NCI-H2227 (cell line): ENCODE measurements at regions not wholly inside any gene's neighbourhood (a gene's known extent, or its start where the extent isn't known, plus 50 kb on each side); places are given as distances from the start of the nearest gene placed in this dataset.
A peak's percentile ranks its signal among the peaks of the same experiment; 100 is the strongest.
"Not testable (repeated sequence)": the region's sequence is repeated elsewhere in the genome, so short reads cannot be mapped to it uniquely, and the experiment has no call there.

Source experiments
- DNase-seq: peaks from one replicate; lab custom pipeline; 2025; ENCODE audit not compliant: unreplicated experiment; lab: John Stamatoyannopoulos, UW

GRCh38 chr14:22213120-22213519 is 375.9 kb downstream of the DAD1 start:
- DNase-seq, result no peak

GRCh38 chr14:22210906-22211305 is 378.1 kb downstream of the DAD1 start:
- DNase-seq, result no peak

GRCh38 chr14:22210026-22210425 is 379.0 kb downstream of the DAD1 start:
- no peak for DNase-seq

DNA sequence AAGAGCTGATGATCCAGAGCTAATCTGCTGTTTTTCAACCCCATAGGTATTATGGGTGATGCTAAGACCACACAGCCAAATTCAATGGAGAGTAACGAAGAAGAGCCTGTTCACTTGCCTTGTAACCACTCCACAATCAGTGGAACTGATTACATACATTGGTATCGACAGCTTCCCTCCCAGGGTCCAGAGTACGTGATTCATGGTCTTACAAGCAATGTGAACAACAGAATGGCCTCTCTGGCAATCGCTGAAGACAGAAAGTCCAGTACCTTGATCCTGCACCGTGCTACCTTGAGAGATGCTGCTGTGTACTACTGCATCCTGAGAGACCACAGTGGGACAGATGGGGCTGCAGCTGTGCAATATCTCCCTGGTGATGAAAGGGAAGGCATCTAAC is 386.0 kb downstream of the DAD1 start:
- DNase-seq, result no peak

- no peak for DNase-seq
Observed at GRCh38 chr14:22202313-22202712, 386.7 kb downstream of the DAD1 start.

- peak; percentile 48 for DNase-seq
Observed at GRCh38 chr14:22200977-22201605, 387.9 kb downstream of the DAD1 start.

DNA sequence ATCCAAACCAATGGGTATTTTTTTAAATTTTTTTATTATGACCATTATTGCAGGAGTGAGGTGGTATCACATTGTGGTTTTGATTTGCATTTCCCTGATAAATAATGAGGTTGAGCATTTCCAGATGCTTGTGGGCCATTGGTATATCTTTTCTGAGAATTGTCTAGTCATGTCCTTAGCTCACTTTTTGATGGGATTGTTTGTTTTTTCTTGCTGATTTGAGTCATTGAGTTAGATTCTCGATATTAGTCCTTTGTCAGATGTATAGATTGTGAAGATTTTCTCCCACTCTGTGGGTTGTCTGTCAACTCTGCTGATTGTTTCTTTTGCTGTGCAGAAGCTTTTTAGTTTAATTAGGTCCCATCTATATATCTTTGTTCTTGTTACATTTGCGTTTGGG is 388.9 kb downstream of the DAD1 start:
- not testable (repeated sequence) for DNase-seq

- no peak for DNase-seq
Observed at GRCh38 chr14:22194664-22195063, 394.4 kb downstream of the DAD1 start.

GRCh38 chr14:22190411-22191191 is 398.4 kb downstream of the DAD1 start:
- no peak for DNase-seq

- no peak for DNase-seq
Observed at GRCh38 chr14:22189881-22190280, 399.1 kb downstream of the DAD1 start.

DNA sequence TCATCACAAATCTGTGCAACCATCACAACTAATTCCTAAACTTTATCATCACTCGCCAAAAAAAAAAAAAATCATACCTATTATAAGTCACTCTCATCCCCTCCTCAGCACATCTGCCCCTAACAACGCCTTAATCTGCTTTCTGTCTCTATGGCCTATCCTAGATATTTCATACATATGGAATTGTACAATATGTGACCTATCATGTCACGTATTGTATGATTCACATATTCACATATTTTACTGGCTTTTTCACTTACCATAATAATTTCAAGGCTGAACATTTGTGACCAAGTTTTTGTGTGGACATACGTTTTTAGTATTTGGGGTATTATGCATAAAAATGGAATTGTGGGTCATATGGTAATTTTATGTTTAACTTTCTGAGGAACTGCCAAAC is 400.7 kb downstream of the DAD1 start:
- no peak for DNase-seq

- no peak for DNase-seq
Observed at GRCh38 chr14:22185789-22186188, 403.2 kb downstream of the DAD1 start.

DNA sequence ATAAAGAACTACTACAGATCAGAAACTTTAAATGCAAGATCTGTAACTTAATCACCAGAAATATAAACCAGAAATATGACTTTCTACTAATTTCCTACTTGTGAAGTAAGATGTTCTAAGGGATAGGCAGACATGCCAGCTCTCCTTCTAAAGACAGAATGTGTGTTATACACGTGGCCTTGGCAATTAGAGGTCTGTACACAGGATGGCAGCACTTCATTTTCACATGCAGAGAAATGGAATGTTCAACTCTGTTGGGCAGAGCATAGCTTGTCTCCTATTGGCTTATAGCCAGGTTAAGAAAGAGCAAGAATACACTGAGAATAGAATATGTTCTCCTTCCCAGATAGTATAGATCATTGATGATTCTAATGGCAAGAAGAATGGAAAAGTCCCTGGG is 403.8 kb downstream of the DAD1 start:
- DNase-seq, result no peak

DNA sequence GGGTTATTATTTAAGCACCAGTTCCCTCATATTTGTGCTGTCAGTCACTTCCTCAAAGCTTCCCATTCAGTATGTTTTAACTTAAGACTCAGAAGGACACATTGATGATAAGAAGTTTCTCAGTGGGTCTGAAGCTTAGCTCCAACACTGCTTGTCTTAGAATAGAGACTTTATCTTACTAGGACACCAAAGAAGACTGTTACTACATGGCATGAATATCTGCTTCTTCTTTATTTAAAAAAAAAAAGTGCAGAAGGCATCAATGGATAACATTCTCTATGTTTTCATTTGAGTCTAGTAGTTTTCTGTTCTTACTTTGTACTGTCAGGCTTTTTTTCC is 404.2 kb downstream of the DAD1 start:
- no peak for DNase-seq

DNA sequence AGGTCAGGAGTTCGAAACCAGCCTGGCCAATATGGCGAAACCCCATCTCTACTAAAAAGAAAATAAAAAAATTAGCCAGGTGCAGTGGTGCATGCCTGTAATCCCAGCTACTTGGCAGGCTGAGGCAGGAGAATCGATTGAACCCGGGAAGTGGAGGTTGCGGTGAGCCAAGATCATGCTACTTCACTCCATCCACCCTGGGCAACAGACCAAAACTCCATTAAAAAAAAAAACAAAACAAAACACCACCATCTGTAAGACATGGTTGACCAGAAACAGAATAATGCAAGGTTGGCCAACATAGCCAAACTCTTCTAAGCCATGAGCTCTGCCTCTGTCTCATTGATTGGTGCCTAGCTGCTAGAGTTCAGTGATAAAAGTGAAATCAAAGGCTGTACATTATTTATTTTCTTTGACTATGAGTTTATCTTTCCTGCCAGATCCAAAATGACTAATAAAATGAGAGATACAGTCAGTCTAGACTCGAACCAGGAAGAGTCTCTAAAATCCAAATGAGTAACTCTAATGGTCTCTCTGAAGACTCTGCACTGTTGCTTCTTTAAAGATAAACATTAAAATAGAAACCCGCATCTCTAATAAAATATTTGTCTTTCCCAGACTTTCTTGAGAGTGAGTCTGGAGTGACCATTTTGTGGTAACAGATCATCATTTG is 404.7 kb downstream of the DAD1 start:
- DNase-seq, result no peak

DNA sequence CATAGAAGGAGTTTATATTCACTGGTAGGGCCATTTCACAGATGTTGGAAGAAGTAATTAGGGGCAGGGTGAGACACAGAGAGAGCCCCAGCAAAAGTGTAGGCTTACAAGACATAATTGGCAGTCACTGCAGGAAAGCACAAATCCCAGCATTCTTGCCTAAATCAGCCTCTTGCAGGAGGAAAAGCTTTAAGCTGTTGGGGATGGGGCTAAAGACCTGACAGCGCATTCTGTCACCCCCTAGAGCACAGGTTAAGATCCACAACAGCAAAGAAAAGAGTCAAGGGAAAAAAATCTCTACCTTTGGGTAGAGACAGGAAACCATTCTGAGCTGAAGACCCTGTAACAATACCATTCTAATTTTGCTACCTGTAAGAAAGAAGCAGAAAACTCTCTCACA is 409.0 kb downstream of the DAD1 start:
- DNase-seq, result no peak

DNA sequence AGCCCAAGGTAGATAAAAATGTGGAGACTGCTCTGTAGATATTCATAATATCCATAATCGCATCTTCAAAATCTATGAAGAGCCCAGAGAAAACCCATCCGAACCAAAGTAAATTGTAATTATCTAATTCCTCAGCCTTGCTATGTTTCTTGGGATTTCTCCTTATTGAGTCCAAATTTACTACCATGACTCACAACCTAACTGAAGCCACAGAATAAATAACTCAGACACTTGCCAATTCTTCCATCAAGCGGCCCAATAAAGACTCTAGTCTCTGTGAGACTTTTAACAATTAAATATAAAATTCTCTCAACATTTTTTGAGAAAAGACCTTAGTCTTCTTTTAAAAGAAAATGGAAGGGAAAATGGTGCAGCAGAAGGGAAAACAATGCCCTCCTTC is 409.8 kb downstream of the DAD1 start:
- no peak for DNase-seq

DNA sequence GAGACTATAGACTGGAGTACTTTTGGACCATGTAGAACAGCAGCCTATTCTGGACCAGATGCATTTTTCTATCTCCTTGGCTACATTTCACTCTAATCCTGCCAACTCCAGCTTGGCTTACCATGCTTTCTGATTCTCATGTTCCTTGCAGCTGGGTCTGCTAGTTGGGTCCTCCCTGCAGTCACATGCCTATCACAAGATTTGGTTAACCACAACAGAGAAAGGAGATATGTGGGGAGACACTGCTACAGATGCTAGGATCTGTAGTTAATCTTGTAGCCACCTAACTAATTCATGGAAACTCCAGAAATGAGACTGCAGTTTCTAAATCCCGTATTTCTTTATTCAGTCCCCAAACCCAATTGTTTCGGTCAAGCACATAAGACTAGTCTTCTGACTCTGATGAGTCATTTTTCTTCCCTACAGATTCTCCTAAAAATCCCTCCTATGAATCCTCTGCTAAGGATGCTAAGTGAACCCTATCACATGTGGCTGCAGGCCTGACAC is 410.6 kb downstream of the DAD1 start:
- DNase-seq, result no peak

GRCh38 chr14:22177870-22178269 is 411.2 kb downstream of the DAD1 start:
- no peak for DNase-seq

DNA sequence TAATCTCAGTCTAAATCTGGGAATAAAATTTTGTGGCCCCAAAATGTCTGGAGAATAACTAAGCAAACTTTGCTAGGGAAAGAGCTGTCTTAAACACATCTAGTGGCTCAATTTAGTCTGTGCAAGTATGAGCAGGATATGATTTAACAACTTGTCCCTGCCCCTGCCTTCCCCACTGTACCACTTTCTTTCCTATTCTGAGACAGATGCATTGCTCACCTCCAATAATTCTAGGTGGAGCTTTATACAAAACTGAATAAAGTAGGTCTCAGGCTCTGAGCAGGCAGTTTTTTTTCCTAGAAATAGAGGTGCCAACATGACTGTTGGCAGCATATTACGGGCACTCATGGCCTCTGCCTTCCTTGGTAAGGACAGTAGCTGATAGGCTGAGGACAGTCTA is 412.1 kb downstream of the DAD1 start:
- DNase-seq, result no peak

GRCh38 chr14:22175278-22175558 is 413.8 kb downstream of the DAD1 start:
- DNase-seq, result not testable (repeated sequence)
